Activated CD4-positive, alpha-beta T cell treated with anti-CD3 and anti-CD28 coated beads for 48 hours (primary cell): ENCODE measurements at regions not wholly inside any gene's neighbourhood (a gene's known extent, or its start where the extent isn't known, plus 50 kb on each side); places are given as distances from the start of the nearest gene placed in this dataset.
"Not testable (repeated sequence)": the region's sequence is repeated elsewhere in the genome, so short reads cannot be mapped to it uniquely, and the experiment has no call there.

Source experiments
- DNase-seq: peaks from one replicate; pipeline ENCODE4 v3.0.0-alpha.2; 2020

DNA sequence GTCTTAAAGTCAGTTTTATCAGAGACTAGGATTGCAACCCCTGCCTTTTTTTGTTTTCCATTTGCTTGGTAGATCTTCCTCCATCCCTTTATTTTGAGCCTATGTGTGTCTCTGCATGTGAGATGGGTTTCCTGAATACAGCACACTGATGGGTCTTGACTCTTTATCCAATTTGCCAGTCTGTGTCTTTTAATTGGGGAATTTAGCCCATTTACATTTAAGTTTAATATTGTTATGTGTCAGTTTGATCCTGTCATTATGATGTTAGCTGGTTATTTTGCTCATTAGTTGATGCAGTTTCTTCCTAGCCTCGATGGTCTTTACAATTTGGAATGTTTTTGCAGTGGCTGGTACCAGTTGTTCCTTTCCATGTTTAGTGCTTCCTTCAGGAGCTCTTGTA is 93.3 kb upstream of the GALNT18 start:
- DNase-seq, result not testable (repeated sequence)

DNA sequence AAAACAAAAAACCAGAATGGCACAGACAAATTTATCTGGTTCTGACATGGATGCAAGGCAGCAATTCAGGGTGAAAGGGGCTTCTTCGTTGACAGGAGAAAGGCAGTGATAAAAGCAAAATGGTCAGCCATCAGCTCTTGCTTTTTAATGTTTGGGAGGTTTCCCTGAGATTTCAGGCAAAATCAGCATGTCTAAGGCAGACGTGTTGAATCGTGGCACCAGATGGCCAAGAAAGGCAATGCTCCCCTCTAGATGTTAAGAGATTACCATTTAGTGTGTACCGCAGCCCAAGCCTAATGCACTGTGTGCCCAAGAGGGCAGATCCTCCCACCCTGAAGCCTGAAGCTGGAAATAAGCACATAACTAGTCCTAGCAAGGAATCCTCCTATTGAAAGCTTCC is 88.8 kb upstream of the GALNT18 start:
- no peak for DNase-seq

DNA sequence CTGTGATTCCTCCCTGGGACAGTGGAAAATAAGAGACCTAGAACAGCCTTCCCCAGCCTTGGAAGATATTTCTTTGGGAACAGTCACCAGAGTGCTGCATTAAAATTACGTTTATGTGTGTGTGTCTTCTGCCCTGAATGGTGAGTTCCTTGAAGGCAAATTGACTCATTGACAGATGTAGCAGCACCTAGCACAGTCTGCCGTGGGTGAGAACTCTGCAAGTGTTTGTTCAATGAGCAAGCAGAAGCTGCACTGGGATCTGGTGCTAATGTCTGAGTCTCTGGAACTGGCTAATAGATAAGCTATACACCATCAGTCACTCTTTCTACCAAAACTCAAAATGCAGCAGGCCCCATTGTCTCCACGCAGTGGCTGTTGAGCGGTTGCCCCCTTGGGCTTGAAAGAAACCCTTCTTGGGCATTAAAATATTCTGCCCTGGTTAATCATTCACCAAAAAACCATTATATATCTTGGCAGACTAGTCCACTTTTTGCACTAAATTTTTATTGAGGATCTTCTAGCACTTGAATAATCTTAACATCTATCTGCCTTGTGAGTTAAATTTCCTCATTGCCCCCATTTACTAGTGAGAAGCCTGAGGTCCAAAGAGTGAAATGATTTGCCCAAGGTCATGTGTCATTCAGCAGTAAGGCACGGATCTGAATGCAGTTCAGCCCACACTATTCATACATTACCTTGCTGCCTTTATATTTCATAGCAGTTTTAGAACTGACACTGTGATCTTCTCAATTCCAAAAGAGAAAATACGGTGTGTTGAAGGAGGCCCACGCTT is 87.8 kb upstream of the GALNT18 start:
- DNase-seq, result no peak

DNA sequence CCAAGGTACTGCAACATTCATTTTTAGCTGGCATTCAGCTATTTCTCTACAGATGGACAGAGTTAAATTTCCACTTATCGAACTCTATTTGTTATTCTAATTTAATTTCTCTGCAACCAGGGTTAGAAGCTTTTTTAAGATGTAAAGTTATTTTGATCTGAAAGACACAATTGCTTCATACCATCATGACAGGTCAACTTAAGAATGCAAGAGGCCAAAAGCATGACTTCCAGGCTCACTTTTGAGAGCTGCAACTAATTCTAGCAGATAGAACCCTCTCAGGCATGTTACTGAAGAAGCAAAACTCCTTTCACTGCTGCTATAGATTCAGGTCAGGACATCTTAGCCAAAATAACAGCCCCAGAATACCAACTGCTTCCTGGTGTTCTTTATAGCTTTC is 86.5 kb upstream of the GALNT18 start:
- no peak for DNase-seq

DNA sequence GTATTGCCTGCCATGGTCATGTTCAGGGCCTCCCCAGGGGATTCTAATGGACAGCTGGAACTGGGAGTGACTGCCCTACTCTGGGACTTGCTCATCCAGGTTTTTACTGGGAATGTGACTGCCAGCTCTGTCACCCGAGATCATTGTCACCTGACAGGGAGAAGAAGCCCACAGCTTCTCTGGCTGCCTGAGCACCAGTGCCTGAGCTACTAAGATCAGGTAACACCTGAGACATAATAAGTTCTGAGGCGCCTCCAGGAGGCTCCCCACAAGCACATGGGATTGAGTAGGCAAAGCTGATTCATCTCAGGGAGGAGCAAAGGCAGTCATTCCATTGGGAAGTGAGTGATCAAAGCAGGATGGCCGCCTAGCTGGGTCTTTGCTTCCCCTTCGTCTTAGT is 84.2 kb upstream of the GALNT18 start:
- DNase-seq, result no peak

DNA sequence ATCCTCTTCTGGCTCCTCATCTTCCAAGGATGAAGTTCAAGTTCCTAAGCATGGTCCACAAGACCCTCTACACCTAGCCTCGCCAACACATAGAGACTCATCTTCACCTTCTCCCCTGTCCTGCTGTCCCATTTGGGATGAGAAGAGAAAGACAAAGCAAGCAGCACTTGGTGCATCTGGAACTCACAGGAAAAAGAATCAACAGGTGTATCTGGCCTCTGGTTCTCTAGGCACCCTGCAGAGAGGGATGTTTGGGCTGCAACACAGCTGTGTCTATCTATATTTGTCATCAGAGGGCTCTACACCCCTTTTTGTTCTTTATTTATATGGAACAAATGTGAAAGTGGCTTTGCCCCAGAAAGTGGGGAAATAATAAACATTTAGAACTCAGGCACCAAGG is 82.1 kb upstream of the GALNT18 start:
- DNase-seq, result no peak

DNA sequence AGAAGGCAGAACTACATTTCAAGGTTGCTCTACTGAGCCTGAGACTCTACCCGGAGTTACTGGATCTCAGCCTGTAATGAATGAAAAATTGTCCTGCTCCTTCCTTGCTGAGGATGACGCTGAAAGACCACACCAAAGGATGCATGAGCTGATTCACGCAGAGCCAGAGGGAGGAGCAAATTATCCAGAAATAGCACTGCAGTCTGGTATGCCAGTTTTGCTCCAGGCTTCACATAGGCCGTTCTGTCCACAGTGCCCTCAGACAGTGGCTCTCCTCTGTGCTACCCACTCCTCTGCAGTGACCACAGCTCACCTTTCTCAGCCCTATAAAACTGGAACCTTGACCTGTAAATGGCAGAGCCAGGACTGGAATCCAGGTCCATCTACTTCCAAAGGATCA is 79.3 kb upstream of the GALNT18 start:
- no peak for DNase-seq

- no peak for DNase-seq
Observed at GRCh38 chr11:11697796-11698195, 76.0 kb upstream of the GALNT18 start.

DNA sequence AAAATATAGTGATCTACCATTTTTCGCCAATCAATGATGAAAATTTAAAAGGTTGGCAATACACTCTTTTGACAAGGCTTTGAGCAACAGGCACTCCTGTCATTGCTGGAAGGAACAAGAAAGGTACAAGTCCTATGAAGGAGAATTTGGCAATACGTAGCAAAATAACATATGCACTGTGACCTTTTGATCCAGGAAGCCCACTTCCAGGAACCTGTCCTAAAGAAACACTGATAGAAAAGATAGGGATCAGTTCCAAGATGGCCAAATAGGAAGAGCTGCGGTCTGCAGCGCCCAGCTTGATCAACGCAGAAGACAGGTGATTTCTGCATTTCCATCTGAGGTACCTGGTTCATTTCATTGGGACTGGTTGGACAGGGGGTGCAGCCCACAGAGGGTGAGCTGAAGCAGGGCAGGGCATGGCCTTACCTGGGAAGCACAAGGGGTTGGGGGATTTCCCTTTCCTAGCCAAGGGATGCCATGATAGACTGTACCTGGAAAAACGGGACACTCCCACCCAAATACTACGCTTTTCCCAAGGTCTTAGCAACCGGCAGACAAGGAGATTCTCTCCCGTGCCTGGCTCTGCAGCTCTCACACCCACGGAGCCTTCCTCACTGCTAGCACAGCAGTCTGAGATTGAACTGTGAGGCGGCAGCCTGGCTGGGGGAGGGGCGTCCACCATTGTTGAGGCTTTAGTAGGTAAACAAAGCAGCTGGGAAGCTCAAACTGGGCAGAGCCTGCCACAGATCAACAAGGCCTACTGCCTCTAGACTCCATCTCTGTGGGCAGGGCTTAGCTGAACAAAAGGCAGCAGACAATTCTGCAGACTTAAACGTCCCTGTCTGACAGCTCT is 69.7 kb upstream of the GALNT18 start:
- DNase-seq, result no peak

GRCh38 chr11:11681536-11681935 is 59.7 kb upstream of the GALNT18 start:
- DNase-seq, result no peak

DNA sequence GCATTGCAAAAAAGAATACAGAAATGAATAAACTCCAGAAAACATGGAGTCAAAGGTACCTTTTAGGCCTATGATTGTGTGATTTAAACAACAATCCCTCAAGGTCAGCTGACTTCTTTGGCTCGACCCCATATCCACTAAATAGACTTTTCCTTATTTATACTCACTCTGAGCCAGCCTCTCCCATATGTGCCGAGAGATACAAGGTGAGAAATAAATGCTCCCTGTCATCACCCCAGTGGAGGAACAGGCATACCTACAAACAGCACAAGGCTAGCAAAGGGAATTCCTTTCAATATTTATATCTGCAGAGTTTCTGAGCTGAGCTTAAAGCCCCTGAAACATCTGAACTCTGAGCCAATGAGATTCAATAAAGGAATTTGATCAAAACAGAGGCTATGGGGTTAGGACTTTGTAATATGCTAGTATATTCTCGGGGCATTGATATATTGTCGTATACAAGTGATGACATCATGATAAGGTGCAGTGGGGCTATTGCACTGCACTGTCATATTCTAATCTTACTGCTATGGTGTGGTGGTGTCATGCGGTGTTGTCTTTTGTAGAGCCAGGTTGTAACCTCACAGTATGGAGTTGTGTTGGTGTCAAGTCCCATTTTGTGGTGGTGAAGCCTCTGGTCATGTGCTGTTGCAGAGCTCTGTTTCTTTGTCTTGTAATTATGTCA is 56.0 kb upstream of the GALNT18 start:
- DNase-seq, result no peak

DNA sequence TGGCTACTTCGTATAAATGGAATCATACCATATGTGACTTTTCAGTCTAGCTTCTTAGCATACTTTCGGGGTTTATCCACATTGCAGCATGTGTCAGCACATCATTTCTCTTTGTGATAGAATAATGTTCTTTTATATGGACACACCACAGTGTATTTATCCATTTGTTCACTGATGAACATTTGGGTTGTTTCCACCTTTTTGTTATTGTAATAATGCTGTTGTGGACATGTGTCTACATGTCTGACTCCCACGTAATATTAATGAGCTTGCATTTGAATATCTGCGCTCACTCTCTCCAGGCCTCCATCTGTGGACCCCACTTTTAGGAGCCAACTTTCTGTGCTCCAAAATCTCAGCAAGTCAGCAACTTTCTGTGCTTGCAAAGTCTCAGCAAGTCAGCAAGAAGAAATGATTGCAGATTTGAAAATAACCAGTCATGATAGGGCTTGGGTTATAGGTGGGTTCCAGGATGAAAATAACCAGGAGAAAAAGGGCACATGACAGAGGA is 53.9 kb upstream of the GALNT18 start:
- no peak for DNase-seq

DNA sequence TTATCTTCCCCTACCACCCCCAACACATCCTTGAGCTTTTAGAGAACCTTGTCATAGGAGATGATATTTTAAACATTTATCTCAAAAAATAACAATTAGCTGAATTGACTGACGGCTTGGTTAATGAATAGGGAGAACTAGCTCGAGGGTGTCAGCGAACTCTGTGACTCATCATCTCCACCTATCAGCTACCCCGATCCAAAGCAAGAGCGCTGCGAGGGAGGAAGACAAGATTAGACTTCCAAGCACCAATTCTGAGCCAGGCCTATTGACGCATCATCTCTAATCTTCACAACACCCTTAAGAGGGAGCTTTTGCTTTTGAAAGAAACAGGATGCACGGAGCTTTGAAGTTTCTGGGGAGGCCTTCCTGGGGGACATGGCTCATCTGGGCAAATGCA is 51.0 kb upstream of the GALNT18 start:
- DNase-seq, result no peak

GRCh38 chr11:11672101-11672500 is 50.3 kb upstream of the GALNT18 start:
- DNase-seq, result no peak
